Right lobe of liver (tissue), 6 donors: ENCODE measurements at regions not wholly inside any gene's neighbourhood (a gene's known extent, or its start where the extent isn't known, plus 50 kb on each side); places are given as distances from the start of the nearest gene placed in this dataset.

Experiments
- ATAC-seq, 4 donors: fragments of 200-7000 bp; cut with Tn5 transposase; one replicate each; pipeline ENCODE4 v1.9.1; 2020; ENCODE audit warnings: mild to moderate bottlenecking in 4 of 4, moderate library complexity in 4 of 4
- DNase-seq, 3 donors: peaks; one replicate each; pipeline ENCODE4 v3.0.0-alpha.2; 2020
- H3K27ac ChIP-seq, 3 donors: fragments of 200-600 bp; one replicate each; pipeline ENCODE4 v1.8.0; 2022
- H3K27me3 ChIP-seq, 2 donors: fragments of 200-600 bp; one replicate each; pipeline ENCODE4 v1.8.0; 2022
- H3K36me3 ChIP-seq, 4 donors: fragments of 200-600 bp; sonication (generic) in 1 of 4; one replicate each; pipeline versions ENCODE4 v1.5.1 to v1.8.0; 2017 to 2022; ENCODE audit warnings: control low read depth in 1 of 4
- H3K4me1 ChIP-seq, 4 donors: fragments of 200-600 bp; sonication (generic) in 1 of 4; one replicate each; pipeline versions ENCODE4 v1.5.1 to v1.8.0; 2017 to 2022; ENCODE audit warnings: control low read depth in 1 of 4
- H3K4me3 ChIP-seq, 3 donors: fragments of 200-600 bp; one replicate each; pipeline ENCODE4 v1.8.0; 2022
- H3K9me3 ChIP-seq, 4 donors: fragments of 200-600 bp; sonication (generic) in 1 of 4; one replicate each; pipeline versions ENCODE4 v1.5.1 to v1.8.0; 2017 to 2022; ENCODE audit warnings: control low read depth in 1 of 4
- CTCF ChIP-seq, 4 donors: fragments of 200-600 bp in 3 of 4; fragments of 450-650 bp in 1 of 4; IDR thresholded peaks; one replicate each; pipeline versions ENCODE4 v1.5.1 to v1.8.0; 2016 to 2022; ENCODE audit warnings: antibody characterized with exemption in 4 of 4, mild to moderate bottlenecking in 2 of 4
- POLR2A ChIP-seq: fragments of 450-650 bp; IDR thresholded peaks from one replicate; pipeline ENCODE4 v1.6.1; 2017; ENCODE audit warnings: antibody characterized with exemption, mild to moderate bottlenecking
- WGBS: methylation state at CpG from one replicate; pipeline ENCODE4 v1.1.6; 2018; ENCODE audit warnings: low coverage, low lambda C conversion rate; ENCODE audit not compliant: insufficient coverage; ENCODE audit errors: missing lambda C conversion rate; 5-methylcytosine and 5-hydroxymethylcytosine counted together
- intact Hi-C, 2 donors: fragments of 100-400 bp; cut with DNase I; formaldehyde crosslinking; loops; one replicate each; pipeline versions ENCODE4 v1.11.2 to v1.14.1; 2022
- donor health status: DM: no; HTN: yes; CAD: no.
- donor health status: DM: no; HTN: no; CAD: no.
- donor health status: DM: no; HTN: no; CAD: no.
- donor health status: DM: no; HTN: yes; CAD: no.
- donor health status: DM: no; HTN: yes; CAD: no.

GRCh38 chr2:220845766-220846273 is 726.3 kb downstream of the EPHA4 start:
- Histone ChIP-seq H3K4me3 (no peak overlapping the region), H3K4me1 (no peaks in the 10 kb centered on the region), H3K27ac (no peak overlapping the region), H3K9me3 (no peaks in the 10 kb centered on the region), H3K27me3 (no peaks in the 10 kb centered on the region), H3K36me3 (no peaks in the 10 kb centered on the region)
- DNase-seq (no peak), ATAC-seq (no peak)
- intact Hi-C loops: no loop called here
- no peak for TF ChIP-seq POLR2A
- TF ChIP-seq CTCF (IDR thresholded peaks at IDR 0.05): no peak
- 0% methylated on average over 1 of the region's 1 CpG for WGBS

- H3K27ac ChIP-seq: no peak overlapping the region
- no peaks in the 10 kb centered on the region for H3K36me3 ChIP-seq
- TF ChIP-seq POLR2A (no peak), CTCF (IDR thresholded peaks at IDR 0.05) (no peak)
- H3K27me3 ChIP-seq: no peaks in the 10 kb centered on the region
- intact Hi-C loops: no loop called here
- 48% methylated on average over 3 of the region's 3 CpGs for WGBS
- ATAC-seq (no peak), DNase-seq (no peak)
- H3K9me3 ChIP-seq: no peaks in the 10 kb centered on the region
- no peak overlapping the region for H3K4me3 ChIP-seq
- no peaks in the 10 kb centered on the region for H3K4me1 ChIP-seq
Observed at GRCh38 chr2:220847006-220847405, 725.1 kb downstream of the EPHA4 start.

- whole genome bisulfite sequencing: 47% methylated on average over 4 of the region's 4 CpGs
- H3K27me3 ChIP-seq: no peaks in the 10 kb centered on the region
Observed at GRCh38 chr2:220847589-220847988, 724.5 kb downstream of the EPHA4 start.

GRCh38 chr2:220849433-220849832 is 722.7 kb downstream of the EPHA4 start:
- ATAC-seq: no peak
- Histone ChIP-seq H3K4me3 (no peak overlapping the region), H3K4me1 (no peaks in the 10 kb centered on the region), H3K27me3 (no peaks in the 10 kb centered on the region), H3K27ac (no peak overlapping the region), H3K36me3 (no peaks in the 10 kb centered on the region), H3K9me3 (no peaks in the 10 kb centered on the region)
- intact Hi-C loops: no loop called here
- no peak for TF ChIP-seq CTCF (IDR thresholded peaks at IDR 0.05)
- TF ChIP-seq POLR2A: no peak
- 51% methylated on average over 5 of the region's 5 CpGs for WGBS
- no peak for DNase-seq

More at GRCh38 chr2:220847589-220847988, 724.5 kb downstream of the EPHA4 start:
- DNase-seq: no peak
- ATAC-seq: no peak
- intact Hi-C loops: no loop called here
- Histone ChIP-seq H3K4me1 (no peaks in the 10 kb centered on the region), H3K4me3 (no peak overlapping the region), H3K9me3 (no peaks in the 10 kb centered on the region), H3K27ac (no peak overlapping the region), H3K36me3 (no peaks in the 10 kb centered on the region)
- TF ChIP-seq POLR2A: no peak
- TF ChIP-seq CTCF (IDR thresholded peaks at IDR 0.05): no peak

- TF ChIP-seq POLR2A: no peak
- no peak for TF ChIP-seq CTCF (IDR thresholded peaks at IDR 0.05)
- DNase-seq: no peak
- no peaks in the 10 kb centered on the region for H3K27me3 ChIP-seq
- H3K9me3 ChIP-seq: no peaks in the 10 kb centered on the region
- no peak for ATAC-seq
- 28% methylated on average over 3 of the region's 3 CpGs for WGBS
- H3K27ac ChIP-seq: no peak overlapping the region
- intact Hi-C loops: no loop called here
- H3K4me3 ChIP-seq: no peak overlapping the region
- H3K36me3 ChIP-seq: no peaks in the 10 kb centered on the region
- no peaks in the 10 kb centered on the region for H3K4me1 ChIP-seq
Observed at GRCh38 chr2:220850116-220850515, 722.0 kb downstream of the EPHA4 start.
